GM19035 (cell line): ENCODE measurements at regions not wholly inside any gene's neighbourhood (a gene's known extent, or its start where the extent isn't known, plus 50 kb on each side); places are given as distances from the start of the nearest gene placed in this dataset.

Source experiments
- ATAC-seq: cut with Tn5 transposase; IDR thresholded peaks from one replicate; pipeline ENCODE4 v1.9.1; 2021; ENCODE audit not compliant: unreplicated experiment

GRCh38 chr10:31614611-31615010 lies 295.6 kb downstream of the ZEB1 start:
- no peak for ATAC-seq

GRCh38 chr10:31612082-31612481 lies 293.1 kb downstream of the ZEB1 start:
- no peak for ATAC-seq

- no peak for ATAC-seq
Measured at GRCh38 chr10:31611161-31611560, 292.1 kb downstream of the ZEB1 start.

- no peak for ATAC-seq
Measured at GRCh38 chr10:31607481-31607880, 288.5 kb downstream of the ZEB1 start.

- ATAC-seq: no peak
Measured at GRCh38 chr10:31606841-31607240, 287.8 kb downstream of the ZEB1 start.

GRCh38 chr10:31605861-31606525 lies 287.0 kb downstream of the ZEB1 start:
- ATAC-seq: no peak

- no peak for ATAC-seq
Measured at GRCh38 chr10:31605426-31605825, 286.4 kb downstream of the ZEB1 start.

GRCh38 chr10:31604646-31605170 lies 285.7 kb downstream of the ZEB1 start:
- no peak for ATAC-seq

GRCh38 chr10:31604096-31604495 lies 285.1 kb downstream of the ZEB1 start:
- no peak for ATAC-seq

GRCh38 chr10:31603235-31604087 lies 284.4 kb downstream of the ZEB1 start:
- peak; percentile 99 for ATAC-seq

- no peak for ATAC-seq
Measured at GRCh38 chr10:31602541-31603234, 283.7 kb downstream of the ZEB1 start.

- no peak for ATAC-seq
Measured at GRCh38 chr10:31601136-31601535, 282.1 kb downstream of the ZEB1 start.

GRCh38 chr10:31599626-31600504 lies 280.8 kb downstream of the ZEB1 start:
- no peak for ATAC-seq

GRCh38 chr10:31596765-31597164 lies 277.7 kb downstream of the ZEB1 start:
- no peak for ATAC-seq

- no peak for ATAC-seq
Measured at GRCh38 chr10:31595992-31596391, 277.0 kb downstream of the ZEB1 start.

GRCh38 chr10:31594347-31594873 lies 275.4 kb downstream of the ZEB1 start:
- no peak for ATAC-seq

- no peak for ATAC-seq
Measured at GRCh38 chr10:31593124-31593523, 274.1 kb downstream of the ZEB1 start.

GRCh38 chr10:31591569-31591968 lies 272.6 kb downstream of the ZEB1 start:
- no peak for ATAC-seq

GRCh38 chr10:31590023-31590800 lies 271.2 kb downstream of the ZEB1 start:
- no peak for ATAC-seq

- ATAC-seq: no peak
Measured at GRCh38 chr10:31587691-31588090, 268.7 kb downstream of the ZEB1 start.
